ENCODE measurements at regions not wholly inside any gene's neighbourhood (a gene's known extent, or its start where the extent isn't known, plus 50 kb on each side); places are given as distances from the start of the nearest gene placed in this dataset.

DNA sequence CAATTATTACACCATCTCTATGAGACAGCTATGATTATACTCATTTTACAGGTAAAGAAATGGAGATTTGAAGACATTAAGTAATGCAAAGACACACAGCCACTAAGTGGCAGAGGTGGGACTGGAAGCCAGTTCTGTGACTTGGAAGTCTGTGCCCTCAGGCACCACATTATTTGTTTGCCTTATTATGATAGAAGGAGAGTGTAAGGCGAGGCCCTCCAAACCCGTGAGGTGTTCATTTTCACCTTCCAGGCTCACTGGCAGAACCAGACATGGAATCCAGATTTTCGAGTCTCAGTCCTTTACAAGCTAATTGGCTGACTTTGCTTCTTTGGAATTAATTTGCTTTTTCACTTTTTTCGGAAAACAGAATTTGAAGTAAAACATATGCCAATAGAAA is 107.9 kb downstream of the CAND1 start:
- TF ChIP-seq, protein P1, sequence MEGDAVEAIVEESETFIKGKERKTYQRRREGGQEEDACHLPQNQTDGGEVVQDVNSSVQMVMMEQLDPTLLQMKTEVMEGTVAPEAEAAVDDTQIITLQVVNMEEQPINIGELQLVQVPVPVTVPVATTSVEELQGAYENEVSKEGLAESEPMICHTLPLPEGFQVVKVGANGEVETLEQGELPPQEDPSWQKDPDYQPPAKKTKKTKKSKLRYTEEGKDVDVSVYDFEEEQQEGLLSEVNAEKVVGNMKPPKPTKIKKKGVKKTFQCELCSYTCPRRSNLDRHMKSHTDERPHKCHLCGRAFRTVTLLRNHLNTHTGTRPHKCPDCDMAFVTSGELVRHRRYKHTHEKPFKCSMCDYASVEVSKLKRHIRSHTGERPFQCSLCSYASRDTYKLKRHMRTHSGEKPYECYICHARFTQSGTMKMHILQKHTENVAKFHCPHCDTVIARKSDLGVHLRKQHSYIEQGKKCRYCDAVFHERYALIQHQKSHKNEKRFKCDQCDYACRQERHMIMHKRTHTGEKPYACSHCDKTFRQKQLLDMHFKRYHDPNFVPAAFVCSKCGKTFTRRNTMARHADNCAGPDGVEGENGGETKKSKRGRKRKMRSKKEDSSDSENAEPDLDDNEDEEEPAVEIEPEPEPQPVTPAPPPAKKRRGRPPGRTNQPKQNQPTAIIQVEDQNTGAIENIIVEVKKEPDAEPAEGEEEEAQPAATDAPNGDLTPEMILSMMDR (IDR thresholded peaks at IDR 0.05) = no peak
- no peak for TF ChIP-seq ZFX (IDR thresholded peaks at IDR 0.05; ENCODE audit: borderline replicate concordance)

Data from 22Rv1 (cell line).